ENCODE measurements at regions not wholly inside any gene's neighbourhood (a gene's known extent, or its start where the extent isn't known, plus 50 kb on each side); places are given as distances from the start of the nearest gene placed in this dataset.

GRCh38 chr18:30139631-30140287, 902.8 kb downstream of the DSC3 start:
- intact Hi-C loops (cut with micrococcal nuclease) = no loop called here
- CTCF ChIA-PET = interaction anchor here (1.3 kb wide), 1 partner anchor 10 kb away, joined by 3 read pairs; no protein-coding TSS in a partner anchor

GRCh38 chr18:30135938-30136337, 906.6 kb downstream of the DSC3 start:
- no peak overlapping the region for H3K27ac Mint-ChIP-seq
- no peaks in the 10 kb centered on the region for H3K4me1 Mint-ChIP-seq (ENCODE audit: low read depth)
- intact Hi-C loops (cut with micrococcal nuclease) = no loop called here
- DNase-seq = no peak
- no peaks in the 10 kb centered on the region for H3K36me3 Mint-ChIP-seq (ENCODE audit: low read depth)
- H3K27me3 Mint-ChIP-seq (ENCODE audit: low read depth) = no peaks in the 10 kb centered on the region
- CTCF ChIA-PET = no interaction called here
- H3K9me3 Mint-ChIP-seq = peaks cover 14% of the 10 kb centered on the region
- no peak overlapping the region for H3K4me3 Mint-ChIP-seq

More at GRCh38 chr18:30139631-30140287, 902.8 kb downstream of the DSC3 start:
- no peaks in the 10 kb centered on the region for H3K27me3 Mint-ChIP-seq (ENCODE audit: low read depth)
- H3K4me3 Mint-ChIP-seq = no peak overlapping the region
- no peak for DNase-seq
- peaks cover 14% of the 10 kb centered on the region for H3K9me3 Mint-ChIP-seq
- no peak overlapping the region for H3K27ac Mint-ChIP-seq
- no peaks in the 10 kb centered on the region for H3K4me1 Mint-ChIP-seq (ENCODE audit: low read depth)
- H3K36me3 Mint-ChIP-seq (ENCODE audit: low read depth) = no peaks in the 10 kb centered on the region

GRCh38 chr18:30134020-30134419, 908.5 kb downstream of the DSC3 start:
- H3K4me1 Mint-ChIP-seq (ENCODE audit: low read depth) = no peaks in the 10 kb centered on the region
- intact Hi-C loops (cut with micrococcal nuclease) = no loop called here
- no peaks in the 10 kb centered on the region for H3K36me3 Mint-ChIP-seq (ENCODE audit: low read depth)
- no peak overlapping the region for H3K27ac Mint-ChIP-seq
- no peaks in the 10 kb centered on the region for H3K27me3 Mint-ChIP-seq (ENCODE audit: low read depth)
- no peak for DNase-seq
- H3K4me3 Mint-ChIP-seq = no peak overlapping the region
- CTCF ChIA-PET = no interaction called here
- H3K9me3 Mint-ChIP-seq = peaks cover 17% of the 10 kb centered on the region

GRCh38 chr18:30132959-30133358, 909.6 kb downstream of the DSC3 start:
- peaks cover 17% of the 10 kb centered on the region for H3K9me3 Mint-ChIP-seq
- H3K4me1 Mint-ChIP-seq (ENCODE audit: low read depth) = no peaks in the 10 kb centered on the region
- DNase-seq = no peak
- no peaks in the 10 kb centered on the region for H3K36me3 Mint-ChIP-seq (ENCODE audit: low read depth)
- intact Hi-C loops (cut with micrococcal nuclease) = no loop called here
- CTCF ChIA-PET = no interaction called here
- H3K27me3 Mint-ChIP-seq (ENCODE audit: low read depth) = no peaks in the 10 kb centered on the region
- no peak overlapping the region for H3K27ac Mint-ChIP-seq
- no peak overlapping the region for H3K4me3 Mint-ChIP-seq

GRCh38 chr18:30121397-30121796, 921.1 kb downstream of the DSC3 start:
- no peak for DNase-seq
- no peak overlapping the region for H3K27ac Mint-ChIP-seq
- H3K36me3 Mint-ChIP-seq (ENCODE audit: low read depth) = no peaks in the 10 kb centered on the region
- peaks cover 6% of the 10 kb centered on the region for H3K9me3 Mint-ChIP-seq
- no peak overlapping the region for H3K4me3 Mint-ChIP-seq
- no peaks in the 10 kb centered on the region for H3K27me3 Mint-ChIP-seq (ENCODE audit: low read depth)
- CTCF ChIA-PET = no interaction called here
- no peaks in the 10 kb centered on the region for H3K4me1 Mint-ChIP-seq (ENCODE audit: low read depth)
- intact Hi-C loops (cut with micrococcal nuclease) = no loop called here

- DNase-seq = no peak
- intact Hi-C loops (cut with micrococcal nuclease) = no loop called here
- CTCF ChIA-PET = no interaction called here
- H3K27ac Mint-ChIP-seq = no peak overlapping the region
- no peaks in the 10 kb centered on the region for H3K27me3 Mint-ChIP-seq (ENCODE audit: low read depth)
- H3K4me1 Mint-ChIP-seq (ENCODE audit: low read depth) = no peaks in the 10 kb centered on the region
- H3K36me3 Mint-ChIP-seq (ENCODE audit: low read depth) = no peaks in the 10 kb centered on the region
- no peak overlapping the region for H3K4me3 Mint-ChIP-seq
- H3K9me3 Mint-ChIP-seq = peaks cover 2% of the 10 kb centered on the region
Measured at GRCh38 chr18:30113454-30113853, 929.1 kb downstream of the DSC3 start.

- CTCF ChIA-PET = no interaction called here
- no peaks in the 10 kb centered on the region for H3K9me3 Mint-ChIP-seq
- no peak for DNase-seq
- no peaks in the 10 kb centered on the region for H3K4me1 Mint-ChIP-seq (ENCODE audit: low read depth)
- H3K27me3 Mint-ChIP-seq (ENCODE audit: low read depth) = no peaks in the 10 kb centered on the region
- H3K4me3 Mint-ChIP-seq = no peak overlapping the region
- H3K36me3 Mint-ChIP-seq (ENCODE audit: low read depth) = no peaks in the 10 kb centered on the region
- intact Hi-C loops (cut with micrococcal nuclease) = no loop called here
- no peak overlapping the region for H3K27ac Mint-ChIP-seq
Measured at GRCh38 chr18:30106356-30106755, 936.2 kb downstream of the DSC3 start.

GRCh38 chr18:30103881-30104280, 938.7 kb downstream of the DSC3 start:
- no peaks in the 10 kb centered on the region for H3K4me1 Mint-ChIP-seq (ENCODE audit: low read depth)
- no peak overlapping the region for H3K4me3 Mint-ChIP-seq
- DNase-seq = no peak
- H3K27ac Mint-ChIP-seq = no peak overlapping the region
- H3K27me3 Mint-ChIP-seq (ENCODE audit: low read depth) = no peaks in the 10 kb centered on the region
- peaks cover 2% of the 10 kb centered on the region for H3K9me3 Mint-ChIP-seq
- CTCF ChIA-PET = no interaction called here
- H3K36me3 Mint-ChIP-seq (ENCODE audit: low read depth) = no peaks in the 10 kb centered on the region
- intact Hi-C loops (cut with micrococcal nuclease) = no loop called here

- CTCF ChIA-PET = no interaction called here
- H3K27ac Mint-ChIP-seq = no peak overlapping the region
- no peaks in the 10 kb centered on the region for H3K4me1 Mint-ChIP-seq (ENCODE audit: low read depth)
- H3K9me3 Mint-ChIP-seq = peaks cover 3% of the 10 kb centered on the region
- no peaks in the 10 kb centered on the region for H3K27me3 Mint-ChIP-seq (ENCODE audit: low read depth)
- DNase-seq = no peak
- H3K4me3 Mint-ChIP-seq = no peak overlapping the region
- H3K36me3 Mint-ChIP-seq (ENCODE audit: low read depth) = no peaks in the 10 kb centered on the region
- intact Hi-C loops (cut with micrococcal nuclease) = no loop called here
Measured at GRCh38 chr18:30096796-30097195, 945.7 kb downstream of the DSC3 start.

- Mint-ChIP-seq H3K9me3 (peaks cover 3% of the 10 kb centered on the region), H3K27me3 (ENCODE audit: low read depth) (no peaks in the 10 kb centered on the region), H3K4me1 (ENCODE audit: low read depth) (no peaks in the 10 kb centered on the region), H3K4me3 (no peak overlapping the region), H3K36me3 (ENCODE audit: low read depth) (no peaks in the 10 kb centered on the region), H3K27ac (no peak overlapping the region)
- CTCF ChIA-PET = no interaction called here
- intact Hi-C loops (cut with micrococcal nuclease) = no loop called here
- DNase-seq = no peak
Measured at GRCh38 chr18:30094556-30094955, 948.0 kb downstream of the DSC3 start.

- Mint-ChIP-seq H3K27me3 (ENCODE audit: low read depth) (no peaks in the 10 kb centered on the region), H3K4me3 (no peak overlapping the region), H3K4me1 (ENCODE audit: low read depth) (no peaks in the 10 kb centered on the region), H3K9me3 (peaks cover 2% of the 10 kb centered on the region), H3K27ac (no peak overlapping the region), H3K36me3 (ENCODE audit: low read depth) (no peaks in the 10 kb centered on the region)
- CTCF ChIA-PET = no interaction called here
- intact Hi-C loops (cut with micrococcal nuclease) = no loop called here
- no peak for DNase-seq
Measured at GRCh38 chr18:30093376-30093775, 949.2 kb downstream of the DSC3 start.

- Mint-ChIP-seq H3K27me3 (ENCODE audit: low read depth) (no peaks in the 10 kb centered on the region), H3K27ac (no peak overlapping the region), H3K36me3 (ENCODE audit: low read depth) (no peaks in the 10 kb centered on the region), H3K4me3 (no peak overlapping the region), H3K9me3 (peaks cover 2% of the 10 kb centered on the region), H3K4me1 (ENCODE audit: low read depth) (no peaks in the 10 kb centered on the region)
- intact Hi-C loops (cut with micrococcal nuclease) = no loop called here
- CTCF ChIA-PET = no interaction called here
- no peak for DNase-seq
Measured at GRCh38 chr18:30088238-30089015, 954.1 kb downstream of the DSC3 start.

GRCh38 chr18:30086351-30086750, 956.2 kb downstream of the DSC3 start:
- no peak overlapping the region for H3K4me3 Mint-ChIP-seq
- H3K36me3 Mint-ChIP-seq (ENCODE audit: low read depth) = no peaks in the 10 kb centered on the region
- intact Hi-C loops (cut with micrococcal nuclease) = no loop called here
- H3K4me1 Mint-ChIP-seq (ENCODE audit: low read depth) = no peaks in the 10 kb centered on the region
- peaks cover 5% of the 10 kb centered on the region for H3K9me3 Mint-ChIP-seq
- DNase-seq = no peak
- H3K27me3 Mint-ChIP-seq (ENCODE audit: low read depth) = no peaks in the 10 kb centered on the region
- CTCF ChIA-PET = no interaction called here
- H3K27ac Mint-ChIP-seq = no peak overlapping the region

Data from activated naive CD4-positive, alpha-beta T cell treated with anti-CD3 and anti-CD28 coated beads for 36 hours (primary cell).